ENCODE measurements at regions not wholly inside any gene's neighbourhood (a gene's known extent, or its start where the extent isn't known, plus 50 kb on each side); places are given as distances from the start of the nearest gene placed in this dataset.

DNA sequence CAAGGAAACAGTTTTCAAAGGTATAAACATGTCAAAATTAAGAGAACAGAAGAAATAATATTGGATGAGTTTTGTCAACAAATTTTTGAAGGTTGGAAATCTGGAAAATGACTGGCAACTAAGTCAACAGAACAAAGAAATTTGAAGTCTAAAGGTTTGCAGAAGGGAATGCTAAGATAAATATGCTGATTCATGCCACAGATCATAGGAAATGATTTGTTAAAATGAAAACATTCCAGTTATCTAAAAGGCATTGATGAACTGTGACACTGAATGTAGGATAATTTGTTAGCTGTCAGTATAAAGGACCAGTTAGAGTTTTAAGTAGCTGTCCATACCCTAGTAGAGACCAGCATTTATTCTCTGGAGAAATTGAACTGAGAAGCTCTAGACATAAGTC, 157.9 kb upstream of the CHRM3 start:
- Mint-ChIP-seq H3K9me3 (ENCODE audit: low read depth) (peaks cover 39% of the 10 kb centered on the region), H3K27ac (ENCODE audit: unreplicated experiment) (no peak overlapping the region), H3K4me3 (ENCODE audit: unreplicated experiment) (no peak overlapping the region), H3K36me3 (ENCODE audit: low read depth) (no peaks in the 10 kb centered on the region), H3K27me3 (ENCODE audit: low read depth) (no peaks in the 10 kb centered on the region), H3K4me1 (ENCODE audit: low read depth) (no peaks in the 10 kb centered on the region)
- TF ChIP-seq, protein P1, sequence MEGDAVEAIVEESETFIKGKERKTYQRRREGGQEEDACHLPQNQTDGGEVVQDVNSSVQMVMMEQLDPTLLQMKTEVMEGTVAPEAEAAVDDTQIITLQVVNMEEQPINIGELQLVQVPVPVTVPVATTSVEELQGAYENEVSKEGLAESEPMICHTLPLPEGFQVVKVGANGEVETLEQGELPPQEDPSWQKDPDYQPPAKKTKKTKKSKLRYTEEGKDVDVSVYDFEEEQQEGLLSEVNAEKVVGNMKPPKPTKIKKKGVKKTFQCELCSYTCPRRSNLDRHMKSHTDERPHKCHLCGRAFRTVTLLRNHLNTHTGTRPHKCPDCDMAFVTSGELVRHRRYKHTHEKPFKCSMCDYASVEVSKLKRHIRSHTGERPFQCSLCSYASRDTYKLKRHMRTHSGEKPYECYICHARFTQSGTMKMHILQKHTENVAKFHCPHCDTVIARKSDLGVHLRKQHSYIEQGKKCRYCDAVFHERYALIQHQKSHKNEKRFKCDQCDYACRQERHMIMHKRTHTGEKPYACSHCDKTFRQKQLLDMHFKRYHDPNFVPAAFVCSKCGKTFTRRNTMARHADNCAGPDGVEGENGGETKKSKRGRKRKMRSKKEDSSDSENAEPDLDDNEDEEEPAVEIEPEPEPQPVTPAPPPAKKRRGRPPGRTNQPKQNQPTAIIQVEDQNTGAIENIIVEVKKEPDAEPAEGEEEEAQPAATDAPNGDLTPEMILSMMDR (IDR thresholded peaks at IDR 0.05), result no peak
- DNase-seq (ENCODE audit: low spot score), result no peak

DNA sequence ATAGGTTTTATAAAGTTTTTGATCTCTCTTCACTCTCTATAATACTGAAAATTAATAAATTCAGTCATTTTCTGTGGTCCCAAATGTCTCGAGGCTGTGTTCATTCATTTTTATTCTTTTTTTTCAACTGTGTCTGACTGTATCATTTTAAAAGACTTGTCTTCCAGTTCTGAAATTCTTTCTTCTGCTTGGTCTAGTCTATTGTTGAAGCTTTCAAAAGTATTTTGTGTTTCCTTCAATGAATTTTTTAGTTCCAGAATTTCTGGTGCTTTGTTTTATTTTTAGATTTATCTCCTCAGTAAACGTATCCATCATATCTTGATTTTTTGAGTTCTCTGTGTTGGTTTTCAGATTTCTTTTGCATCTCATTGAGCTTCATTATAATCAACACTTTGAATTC, 161.0 kb upstream of the CHRM3 start:
- Mint-ChIP-seq H3K9me3 (ENCODE audit: low read depth) (peaks cover 64% of the 10 kb centered on the region), H3K4me1 (ENCODE audit: low read depth) (no peaks in the 10 kb centered on the region), H3K27me3 (ENCODE audit: low read depth) (no peaks in the 10 kb centered on the region), H3K4me3 (ENCODE audit: unreplicated experiment) (no peak overlapping the region), H3K27ac (ENCODE audit: unreplicated experiment) (no peak overlapping the region), H3K36me3 (ENCODE audit: low read depth) (no peaks in the 10 kb centered on the region)
- DNase-seq (ENCODE audit: low spot score), result no peak
- TF ChIP-seq, protein P1 (IDR thresholded peaks at IDR 0.05), result no peak

DNA sequence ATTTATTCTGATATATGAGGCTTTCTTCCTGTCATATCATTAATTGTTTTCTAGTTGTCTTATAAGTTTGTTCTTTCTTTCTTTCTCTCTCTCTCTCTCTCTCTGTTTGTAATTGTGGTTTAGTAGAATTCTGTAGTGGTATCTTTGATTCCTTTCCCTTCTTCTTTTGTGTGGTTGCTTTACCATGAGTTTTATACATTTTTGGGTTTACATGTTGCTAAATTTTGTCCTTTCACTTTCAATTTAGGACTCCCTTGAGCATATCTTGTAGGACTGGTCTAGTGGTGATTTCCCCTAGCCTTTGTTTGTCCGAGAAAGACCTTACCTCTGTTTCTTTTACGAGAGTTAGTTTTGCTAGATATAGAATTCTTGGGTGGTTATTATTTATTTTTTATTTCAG, 162.3 kb upstream of the CHRM3 start:
- no peaks in the 10 kb centered on the region for H3K4me1 Mint-ChIP-seq (ENCODE audit: low read depth)
- H3K4me3 Mint-ChIP-seq (ENCODE audit: unreplicated experiment), result no peak overlapping the region
- TF ChIP-seq, protein P1 (IDR thresholded peaks at IDR 0.05), result no peak
- no peaks in the 10 kb centered on the region for H3K36me3 Mint-ChIP-seq (ENCODE audit: low read depth)
- peaks cover 68% of the 10 kb centered on the region for H3K9me3 Mint-ChIP-seq (ENCODE audit: low read depth)
- no peak overlapping the region for H3K27ac Mint-ChIP-seq (ENCODE audit: unreplicated experiment)
- H3K27me3 Mint-ChIP-seq (ENCODE audit: low read depth), result no peaks in the 10 kb centered on the region
- DNase-seq (ENCODE audit: low spot score), result no peak

DNA sequence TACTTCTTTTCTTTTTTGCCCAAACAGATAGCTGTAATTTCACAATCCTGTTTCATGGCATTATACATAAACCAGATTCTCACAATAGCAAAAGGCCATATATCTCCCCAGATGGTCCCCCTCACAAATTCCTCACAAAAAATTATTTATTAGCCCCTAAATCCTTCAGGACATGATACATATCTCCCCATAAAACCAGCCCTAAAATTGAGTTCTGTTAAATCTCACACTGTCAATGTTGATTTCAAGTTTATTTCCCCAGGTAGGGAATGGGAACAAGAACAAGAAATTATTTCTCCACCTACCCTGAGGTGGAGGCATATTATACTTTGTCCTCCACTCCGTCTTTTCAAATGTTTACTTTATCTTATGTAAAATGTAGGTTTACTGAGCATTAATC, 163.4 kb upstream of the CHRM3 start:
- DNase-seq (ENCODE audit: low spot score), result no peak
- Mint-ChIP-seq H3K36me3 (ENCODE audit: low read depth) (no peaks in the 10 kb centered on the region), H3K27ac (ENCODE audit: unreplicated experiment) (no peak overlapping the region), H3K27me3 (ENCODE audit: low read depth) (no peaks in the 10 kb centered on the region), H3K9me3 (ENCODE audit: low read depth) (peaks cover 67% of the 10 kb centered on the region), H3K4me3 (ENCODE audit: unreplicated experiment) (no peak overlapping the region), H3K4me1 (ENCODE audit: low read depth) (no peaks in the 10 kb centered on the region)
- TF ChIP-seq, protein P1 (IDR thresholded peaks at IDR 0.05), result no peak

DNA sequence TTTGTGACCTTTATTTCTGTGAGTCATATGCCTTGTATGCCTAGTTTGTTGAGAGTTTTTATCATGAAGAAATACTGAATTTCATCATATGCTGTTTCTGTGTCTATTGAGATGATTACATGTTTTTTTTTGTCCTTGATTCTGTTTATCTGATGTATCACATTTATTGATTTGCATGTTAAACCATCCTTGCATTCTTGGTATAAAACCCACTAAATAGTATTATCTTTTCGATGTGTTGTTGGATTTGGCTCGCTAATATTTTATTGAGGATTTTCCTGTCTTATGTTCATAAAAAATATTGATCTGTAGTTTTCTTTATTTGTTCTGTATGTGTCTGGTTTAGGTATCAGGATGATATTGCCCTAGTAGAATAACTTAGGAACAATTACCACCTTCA, 164.7 kb upstream of the CHRM3 start:
- H3K27me3 Mint-ChIP-seq (ENCODE audit: low read depth), result no peaks in the 10 kb centered on the region
- no peak overlapping the region for H3K27ac Mint-ChIP-seq (ENCODE audit: unreplicated experiment)
- H3K4me3 Mint-ChIP-seq (ENCODE audit: unreplicated experiment), result no peak overlapping the region
- TF ChIP-seq, protein P1 (IDR thresholded peaks at IDR 0.05), result no peak
- H3K9me3 Mint-ChIP-seq (ENCODE audit: low read depth), result peaks cover 62% of the 10 kb centered on the region
- no peaks in the 10 kb centered on the region for H3K36me3 Mint-ChIP-seq (ENCODE audit: low read depth)
- no peaks in the 10 kb centered on the region for H3K4me1 Mint-ChIP-seq (ENCODE audit: low read depth)
- DNase-seq (ENCODE audit: low spot score), result no peak

All from chondrocyte (in vitro differentiated cells).